ENCODE measurements at regions not wholly inside any gene's neighbourhood (a gene's known extent, or its start where the extent isn't known, plus 50 kb on each side); places are given as distances from the start of the nearest gene placed in this dataset.

DNA sequence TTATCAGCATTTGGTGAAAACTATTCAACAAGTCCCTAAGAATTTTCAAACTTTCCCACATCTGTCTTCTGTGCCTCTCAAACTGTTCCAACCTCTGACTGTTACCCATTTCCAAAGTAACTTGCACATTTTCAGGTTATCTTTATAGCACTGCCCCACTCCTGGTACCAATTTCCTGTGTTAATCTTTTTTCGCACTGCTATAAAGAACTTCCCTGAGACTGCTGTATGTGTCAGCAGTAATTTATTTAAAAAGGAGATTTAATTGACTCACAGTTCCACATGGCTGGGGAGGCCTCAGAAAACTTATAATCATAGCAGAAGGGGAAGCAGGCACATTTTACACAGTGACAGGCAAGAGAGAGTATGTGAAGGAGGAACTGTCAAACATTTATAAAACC, 310.9 kb upstream of the SLITRK3 start:
- no peak for TF ChIP-seq FOXK2 (IDR thresholded peaks at IDR 0.05)
- no peak for TF ChIP-seq SP1 (IDR thresholded peaks at IDR 0.05)
- no peak for TF ChIP-seq L3MBTL2 (conservative IDR thresholded peaks at IDR 0.05)
- TF ChIP-seq HDGF (IDR thresholded peaks at IDR 0.05; ENCODE audit: borderline replicate concordance), result no peak
- no peak for TF ChIP-seq LEF1 (IDR thresholded peaks at IDR 0.05; ENCODE audit: borderline replicate concordance)

Measured in HEK293T (cell line).